GM18502 (cell line): ENCODE measurements at regions not wholly inside any gene's neighbourhood (a gene's known extent, or its start where the extent isn't known, plus 50 kb on each side); places are given as distances from the start of the nearest gene placed in this dataset.

Source experiments
- ATAC-seq: cut with Tn5 transposase; IDR thresholded peaks from one replicate; pipeline ENCODE4 v1.9.1; 2021; ENCODE audit warnings: mild to moderate bottlenecking; ENCODE audit not compliant: unreplicated experiment, poor library complexity

GRCh38 chr6:56297022-56297989, 49.9 kb upstream of the COL21A1 start:
- no peak for ATAC-seq
